ENCODE measurements at regions not wholly inside any gene's neighbourhood (a gene's known extent, or its start where the extent isn't known, plus 50 kb on each side); places are given as distances from the start of the nearest gene placed in this dataset.

DNA sequence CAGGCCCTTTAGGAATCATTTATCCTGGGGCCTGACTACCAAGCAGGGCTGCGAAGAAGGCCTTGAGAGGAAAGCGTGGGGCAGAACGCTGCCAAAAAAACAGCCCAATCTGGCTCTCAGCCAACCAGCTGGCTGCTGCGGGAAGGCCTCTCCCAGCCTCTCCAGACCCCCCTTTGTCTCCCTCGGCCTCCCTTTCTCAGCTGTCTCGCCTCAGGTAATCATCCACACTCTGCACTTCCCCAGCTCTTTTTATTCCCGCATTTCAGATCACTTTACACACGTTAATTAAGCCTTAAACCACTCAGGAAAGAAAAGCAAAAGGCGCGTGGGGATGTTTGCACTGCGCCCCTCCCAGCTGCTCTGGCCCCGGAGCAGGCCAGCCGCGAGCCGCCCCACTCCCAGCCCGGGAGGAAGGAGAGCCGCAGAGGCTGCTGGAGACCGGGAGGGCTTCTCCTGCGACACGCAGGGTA lies 208.2 kb upstream of the FOXN3 start:
- no peak for DNase-seq (ENCODE audit: extremely low spot score, unreplicated experiment)
- H3K36me3 Mint-ChIP-seq = no peaks in the 10 kb centered on the region

DNA sequence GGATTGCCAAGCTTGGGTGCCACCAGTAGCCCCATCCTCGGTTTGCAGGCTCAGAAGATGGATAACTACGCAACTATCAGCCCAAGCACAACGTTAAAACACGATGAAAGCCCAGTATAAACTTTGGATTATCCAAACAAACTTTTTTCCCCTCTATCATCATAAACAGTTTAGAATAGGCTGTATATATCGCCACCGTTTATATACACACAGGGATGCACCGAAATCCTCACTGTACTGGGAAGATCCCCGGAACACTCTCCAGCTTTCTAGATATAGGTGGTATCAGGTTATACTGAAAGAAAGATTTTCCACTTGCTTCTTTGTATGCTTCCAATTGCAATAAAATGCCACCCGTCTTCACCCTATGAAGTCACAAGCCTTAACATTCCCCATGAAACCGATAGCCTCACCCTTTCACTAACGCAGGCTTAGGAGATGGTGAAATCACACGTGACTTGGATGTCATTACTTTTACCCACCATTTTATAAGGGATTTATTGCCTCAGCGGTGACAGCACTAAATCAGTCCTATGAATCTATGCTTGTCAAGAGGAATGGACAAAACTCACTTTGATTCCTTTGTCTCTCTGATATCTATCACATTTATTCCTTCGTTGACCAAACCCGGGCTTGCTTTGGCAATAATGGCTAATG lies 207.6 kb upstream of the FOXN3 start:
- DNase-seq (ENCODE audit: extremely low spot score, unreplicated experiment) = no peak
- H3K27me3 Mint-ChIP-seq = peaks cover 16% of the 10 kb centered on the region
- H3K27ac Mint-ChIP-seq = no peak overlapping the region
- TF ChIP-seq, protein P1, sequence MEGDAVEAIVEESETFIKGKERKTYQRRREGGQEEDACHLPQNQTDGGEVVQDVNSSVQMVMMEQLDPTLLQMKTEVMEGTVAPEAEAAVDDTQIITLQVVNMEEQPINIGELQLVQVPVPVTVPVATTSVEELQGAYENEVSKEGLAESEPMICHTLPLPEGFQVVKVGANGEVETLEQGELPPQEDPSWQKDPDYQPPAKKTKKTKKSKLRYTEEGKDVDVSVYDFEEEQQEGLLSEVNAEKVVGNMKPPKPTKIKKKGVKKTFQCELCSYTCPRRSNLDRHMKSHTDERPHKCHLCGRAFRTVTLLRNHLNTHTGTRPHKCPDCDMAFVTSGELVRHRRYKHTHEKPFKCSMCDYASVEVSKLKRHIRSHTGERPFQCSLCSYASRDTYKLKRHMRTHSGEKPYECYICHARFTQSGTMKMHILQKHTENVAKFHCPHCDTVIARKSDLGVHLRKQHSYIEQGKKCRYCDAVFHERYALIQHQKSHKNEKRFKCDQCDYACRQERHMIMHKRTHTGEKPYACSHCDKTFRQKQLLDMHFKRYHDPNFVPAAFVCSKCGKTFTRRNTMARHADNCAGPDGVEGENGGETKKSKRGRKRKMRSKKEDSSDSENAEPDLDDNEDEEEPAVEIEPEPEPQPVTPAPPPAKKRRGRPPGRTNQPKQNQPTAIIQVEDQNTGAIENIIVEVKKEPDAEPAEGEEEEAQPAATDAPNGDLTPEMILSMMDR (conservative IDR thresholded peaks at IDR 0.05) = no peak
- H3K4me1 Mint-ChIP-seq (ENCODE audit: unreplicated experiment) = peaks cover 32% of the 10 kb centered on the region
- H3K9me3 Mint-ChIP-seq = peaks cover 7% of the 10 kb centered on the region
- H3K36me3 Mint-ChIP-seq = no peaks in the 10 kb centered on the region
- H3K4me3 Mint-ChIP-seq = no peak overlapping the region

More for the DNA sequence above, 208.2 kb upstream of the FOXN3 start:
- Mint-ChIP-seq H3K27ac (peak overlapping the region; percentile 35), H3K4me1 (ENCODE audit: unreplicated experiment) (peaks cover 28% of the 10 kb centered on the region), H3K4me3 (no peak overlapping the region), H3K9me3 (peaks cover 8% of the 10 kb centered on the region), H3K27me3 (peaks cover 16% of the 10 kb centered on the region)
- TF ChIP-seq, protein P1 (conservative IDR thresholded peaks at IDR 0.05) = no peak

DNA sequence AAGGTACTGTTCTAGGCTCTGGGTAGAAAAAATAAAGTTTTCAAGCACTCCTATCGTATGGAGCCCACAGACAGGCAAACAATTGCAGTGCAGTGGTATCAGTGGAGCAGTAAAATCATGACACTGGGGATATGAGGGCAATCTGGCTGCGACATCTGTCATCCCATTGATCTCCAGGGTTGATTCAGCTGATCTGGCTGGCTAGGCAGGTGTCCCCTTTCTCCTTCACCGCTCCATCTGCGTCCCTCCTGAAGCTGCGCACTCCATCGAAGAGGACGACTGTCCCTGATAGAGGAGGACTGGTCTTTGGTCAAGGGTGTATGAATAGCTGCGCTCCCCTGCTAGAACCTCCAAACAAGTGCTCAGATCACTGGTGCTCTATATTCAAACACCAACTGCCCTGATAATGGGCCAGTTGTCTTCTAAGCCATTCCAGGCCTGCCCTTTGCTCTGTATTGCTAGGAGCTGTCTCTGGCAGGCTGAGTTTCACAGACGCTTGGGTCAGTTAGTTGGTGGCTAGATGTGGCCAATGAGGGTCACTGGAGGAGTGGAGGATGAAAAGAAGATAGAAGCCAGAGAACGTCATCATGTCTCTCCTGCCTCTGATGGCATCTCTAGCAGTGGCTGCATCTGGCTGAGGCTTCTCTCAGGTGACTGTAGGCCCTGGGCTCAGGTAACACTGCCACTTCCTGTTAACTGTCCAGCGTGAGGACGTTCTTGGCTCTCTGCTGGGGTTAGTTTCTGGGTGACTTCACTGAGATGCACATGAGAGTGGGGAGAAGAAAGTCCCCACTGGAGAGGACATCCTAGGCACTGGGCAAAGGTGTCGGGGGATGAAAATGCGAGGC lies 205.0 kb upstream of the FOXN3 start:
- Mint-ChIP-seq H3K9me3 (peaks cover 4% of the 10 kb centered on the region), H3K4me1 (ENCODE audit: unreplicated experiment) (peaks cover 34% of the 10 kb centered on the region), H3K27me3 (peaks cover 18% of the 10 kb centered on the region), H3K36me3 (no peaks in the 10 kb centered on the region), H3K27ac (no peak overlapping the region), H3K4me3 (peak overlapping the region; percentile 64)
- TF ChIP-seq, protein P1 (conservative IDR thresholded peaks at IDR 0.05) = no peak
- DNase-seq (ENCODE audit: extremely low spot score, unreplicated experiment) = no peak

DNA sequence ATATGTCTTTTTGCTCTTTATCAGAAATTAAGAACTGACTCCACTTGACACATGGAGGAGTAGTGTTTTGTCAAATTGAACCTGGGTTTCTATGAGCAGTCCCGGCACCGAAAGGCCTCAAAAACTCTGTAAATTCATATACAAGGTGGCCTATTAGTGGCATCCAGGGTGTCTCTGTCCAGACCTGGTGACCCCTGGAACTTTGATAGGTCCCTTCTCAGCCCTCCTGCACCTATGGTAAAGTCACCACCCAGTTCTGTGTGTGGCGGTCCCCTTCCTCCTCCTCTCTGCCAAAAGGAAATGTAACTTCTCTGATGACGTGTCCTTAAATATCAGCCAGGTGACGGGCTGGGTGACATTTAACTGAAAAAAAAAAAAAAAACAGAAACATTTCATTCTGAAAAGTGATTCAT lies 204.0 kb upstream of the FOXN3 start:
- TF ChIP-seq, protein P1 (conservative IDR thresholded peaks at IDR 0.05) = no peak
- peak overlapping the region; percentile 64 for H3K4me3 Mint-ChIP-seq
- H3K36me3 Mint-ChIP-seq = no peaks in the 10 kb centered on the region
- DNase-seq (ENCODE audit: extremely low spot score, unreplicated experiment) = no peak
- peaks cover 18% of the 10 kb centered on the region for H3K27me3 Mint-ChIP-seq
- peaks cover 41% of the 10 kb centered on the region for H3K4me1 Mint-ChIP-seq (ENCODE audit: unreplicated experiment)
- H3K27ac Mint-ChIP-seq = no peak overlapping the region
- no peaks in the 10 kb centered on the region for H3K9me3 Mint-ChIP-seq

- no peak overlapping the region for H3K27ac Mint-ChIP-seq
- no peak for DNase-seq (ENCODE audit: extremely low spot score, unreplicated experiment)
- peaks cover 18% of the 10 kb centered on the region for H3K27me3 Mint-ChIP-seq
- TF ChIP-seq, protein P1 (conservative IDR thresholded peaks at IDR 0.05) = no peak
- no peaks in the 10 kb centered on the region for H3K36me3 Mint-ChIP-seq
- H3K4me1 Mint-ChIP-seq (ENCODE audit: unreplicated experiment) = peaks cover 46% of the 10 kb centered on the region
- no peaks in the 10 kb centered on the region for H3K9me3 Mint-ChIP-seq
- H3K4me3 Mint-ChIP-seq = peak overlapping the region; percentile 68
Measured at GRCh38 chr14:89620436-89620835, 203.4 kb upstream of the FOXN3 start.
